HG03139 (cell line): ENCODE measurements at regions not wholly inside any gene's neighbourhood (a gene's known extent, or its start where the extent isn't known, plus 50 kb on each side); places are given as distances from the start of the nearest gene placed in this dataset.
"Not testable (repeated sequence)": the region's sequence is repeated elsewhere in the genome, so short reads cannot be mapped to it uniquely, and the experiment has no call there.

Source experiments
- ATAC-seq: cut with Tn5 transposase; IDR thresholded peaks from one replicate; pipeline ENCODE4 v1.9.1; 2021; ENCODE audit not compliant: unreplicated experiment

DNA sequence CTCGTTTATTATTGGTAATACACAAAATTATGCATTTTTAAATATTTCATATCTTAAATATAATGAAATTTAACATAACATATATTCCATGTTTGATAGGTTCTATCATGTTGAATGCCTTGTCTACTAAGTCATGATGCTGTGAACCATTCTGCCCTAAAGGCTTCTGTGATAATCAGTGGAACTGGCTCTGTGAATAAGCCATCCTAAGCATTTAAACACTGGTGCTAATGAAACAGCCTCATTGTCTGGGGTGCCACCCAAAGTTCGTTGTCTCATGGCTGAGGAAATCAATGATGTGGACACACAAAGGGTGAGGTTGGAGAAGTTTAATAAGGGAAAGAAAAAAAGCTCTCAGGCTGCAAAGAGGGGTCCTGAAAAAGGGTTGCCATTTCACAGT, 264.7 kb upstream of the ZRANB2 start:
- ATAC-seq = no peak

- ATAC-seq = no peak
These were observed 263.0 kb upstream of the ZRANB2 start for GRCh38 chr1:71343686-71344416.

GRCh38 chr1:71339238-71339637, 258.4 kb upstream of the ZRANB2 start:
- no peak for ATAC-seq

DNA sequence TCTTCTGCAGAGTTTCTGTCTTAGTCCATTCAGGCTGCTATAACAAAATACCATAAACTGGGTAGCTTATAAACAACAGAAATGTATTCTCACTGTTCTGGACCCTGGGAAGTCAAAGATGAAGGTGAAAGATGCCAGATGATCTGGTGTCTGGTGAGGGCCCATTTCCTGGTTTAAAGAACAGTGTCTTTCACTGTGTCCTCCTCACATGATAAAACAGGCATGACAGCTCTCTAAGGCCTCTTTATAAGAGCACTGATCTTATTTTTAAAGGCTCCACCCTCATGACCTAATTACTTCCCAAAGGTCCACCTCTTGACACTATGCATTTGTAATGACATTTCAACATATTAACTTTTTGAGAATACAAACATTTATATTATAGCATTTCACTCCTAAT, 250.2 kb upstream of the ZRANB2 start:
- ATAC-seq = no peak

DNA sequence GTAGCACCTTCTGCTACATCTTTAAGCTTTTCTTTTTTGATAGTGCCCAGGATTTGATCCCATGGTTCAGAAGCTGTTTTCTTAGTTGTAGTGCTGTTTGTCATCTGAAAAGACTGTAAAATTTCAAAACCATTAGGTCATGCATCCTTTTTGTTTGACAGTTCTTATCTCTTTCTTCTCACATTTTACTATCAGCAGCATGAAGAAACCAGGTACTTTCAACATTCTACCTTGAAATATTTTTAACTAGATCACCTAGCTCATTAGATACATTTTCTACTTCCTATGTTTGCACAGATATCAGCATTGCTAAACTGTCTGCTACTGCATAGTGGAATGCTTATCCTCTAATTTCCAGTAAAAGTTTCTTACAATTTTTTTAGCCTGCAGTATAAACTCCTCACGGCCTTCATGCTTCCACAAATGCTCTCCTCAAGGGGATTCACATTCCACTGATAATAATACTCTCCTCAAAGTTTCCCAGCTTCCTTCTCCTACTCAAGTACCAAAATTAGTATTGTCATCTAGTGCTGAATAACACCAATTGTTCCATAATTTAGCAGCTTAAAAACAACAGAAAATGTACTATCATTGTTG, 243.9 kb upstream of the ZRANB2 start:
- ATAC-seq = no peak

DNA sequence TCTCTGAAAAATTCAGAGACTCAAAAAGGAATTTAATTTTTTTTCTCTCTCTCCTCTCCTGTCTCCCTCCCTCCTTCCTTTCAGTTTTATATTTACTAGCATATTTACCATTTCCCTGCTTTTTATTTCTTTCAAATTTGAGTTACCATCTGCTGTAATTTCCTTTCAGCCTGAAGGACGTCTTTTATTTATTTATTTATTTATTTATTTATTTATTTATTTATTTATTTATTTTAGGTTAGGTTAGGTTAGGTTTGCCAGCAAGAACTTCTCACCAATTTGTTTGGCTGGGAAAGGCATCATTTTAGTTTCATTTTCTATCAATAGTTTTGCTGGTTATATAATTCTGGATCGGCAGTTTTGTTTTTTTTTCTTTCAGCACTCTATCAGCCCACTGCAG, 231.7 kb upstream of the ZRANB2 start:
- no peak for ATAC-seq

DNA sequence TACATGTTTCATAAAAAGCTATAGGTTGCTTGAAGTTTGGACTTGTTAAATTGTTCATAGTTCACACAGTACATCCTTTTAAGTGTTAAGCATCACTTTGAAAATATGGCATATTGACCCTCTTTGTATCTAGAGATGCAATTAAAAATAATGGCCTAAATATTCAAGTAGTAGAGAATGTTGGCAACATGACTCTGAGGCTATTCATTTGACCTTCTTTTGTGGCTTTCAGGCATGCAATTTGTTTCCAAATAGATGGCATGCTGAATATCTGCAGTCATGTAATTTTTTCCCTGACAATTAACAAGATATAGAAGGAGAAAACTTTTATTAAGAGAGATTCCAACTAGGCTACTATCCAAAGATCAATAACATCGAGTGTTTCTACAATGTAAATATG, 230.5 kb upstream of the ZRANB2 start:
- ATAC-seq = no peak

GRCh38 chr1:71307451-71307850, 226.6 kb upstream of the ZRANB2 start:
- ATAC-seq = peak; percentile 66

GRCh38 chr1:71304125-71304524, 223.3 kb upstream of the ZRANB2 start:
- no peak for ATAC-seq

GRCh38 chr1:71303617-71304041, 222.8 kb upstream of the ZRANB2 start:
- ATAC-seq = no peak

DNA sequence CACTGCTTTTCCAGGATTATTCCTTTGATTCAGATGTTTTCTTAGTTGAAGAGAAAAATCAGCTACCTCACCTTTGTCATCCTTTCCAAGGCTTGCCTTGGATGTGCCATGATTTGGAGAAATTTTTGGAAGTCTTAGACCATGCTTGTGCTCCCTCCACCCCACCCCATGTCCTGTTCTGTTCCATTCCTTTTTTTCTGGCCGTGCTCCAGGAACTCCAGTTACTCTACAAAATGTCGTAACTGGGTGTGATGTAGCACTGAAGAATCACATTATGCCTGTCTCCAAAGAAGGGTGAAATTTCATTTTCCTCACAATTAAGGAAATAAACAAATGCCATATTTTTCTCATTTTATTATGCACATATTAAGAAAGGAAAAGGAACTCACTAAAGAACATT, 217.8 kb upstream of the ZRANB2 start:
- ATAC-seq = no peak

GRCh38 chr1:71296551-71297134, 215.8 kb upstream of the ZRANB2 start:
- ATAC-seq = no peak

DNA sequence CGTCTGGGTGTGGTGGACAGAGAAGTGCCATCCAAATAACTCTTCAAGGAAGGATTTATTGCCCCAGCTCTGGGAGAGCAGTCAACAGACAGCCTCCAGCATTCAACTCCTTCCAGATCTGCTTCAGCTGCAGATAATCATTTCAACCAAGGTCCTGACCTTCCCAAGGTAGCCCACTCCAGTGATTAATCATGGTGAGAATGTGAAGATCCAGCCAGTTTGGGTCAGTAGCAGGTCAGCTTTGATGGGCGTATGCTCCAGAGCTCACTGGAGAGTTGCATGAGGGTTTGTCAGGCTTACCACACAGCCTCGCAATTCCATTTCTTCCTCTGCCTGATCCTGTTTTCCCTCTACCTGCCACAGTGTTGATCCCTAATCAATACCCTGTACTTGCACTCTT, 214.5 kb upstream of the ZRANB2 start:
- no peak for ATAC-seq

DNA sequence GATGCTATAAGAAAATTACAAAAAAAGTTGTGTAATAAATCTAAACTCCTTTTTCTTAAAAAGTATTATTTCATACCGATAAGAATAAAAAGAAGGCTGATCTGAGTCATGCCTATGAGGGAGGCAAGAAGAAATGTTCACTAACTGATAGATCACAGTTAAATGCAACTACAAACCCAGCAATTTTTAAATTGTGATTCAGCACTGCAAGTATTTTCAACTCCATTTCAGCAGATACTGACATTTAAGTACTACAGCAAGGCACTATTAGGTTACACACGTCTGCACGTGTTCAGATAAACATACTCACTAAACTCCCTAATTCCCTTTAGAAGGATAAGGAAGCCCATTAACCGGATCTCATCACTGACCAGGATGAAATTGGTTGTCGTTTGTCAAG, 213.3 kb upstream of the ZRANB2 start:
- ATAC-seq = no peak

- no peak for ATAC-seq
These were observed 211.4 kb upstream of the ZRANB2 start for GRCh38 chr1:71292203-71292602.

DNA sequence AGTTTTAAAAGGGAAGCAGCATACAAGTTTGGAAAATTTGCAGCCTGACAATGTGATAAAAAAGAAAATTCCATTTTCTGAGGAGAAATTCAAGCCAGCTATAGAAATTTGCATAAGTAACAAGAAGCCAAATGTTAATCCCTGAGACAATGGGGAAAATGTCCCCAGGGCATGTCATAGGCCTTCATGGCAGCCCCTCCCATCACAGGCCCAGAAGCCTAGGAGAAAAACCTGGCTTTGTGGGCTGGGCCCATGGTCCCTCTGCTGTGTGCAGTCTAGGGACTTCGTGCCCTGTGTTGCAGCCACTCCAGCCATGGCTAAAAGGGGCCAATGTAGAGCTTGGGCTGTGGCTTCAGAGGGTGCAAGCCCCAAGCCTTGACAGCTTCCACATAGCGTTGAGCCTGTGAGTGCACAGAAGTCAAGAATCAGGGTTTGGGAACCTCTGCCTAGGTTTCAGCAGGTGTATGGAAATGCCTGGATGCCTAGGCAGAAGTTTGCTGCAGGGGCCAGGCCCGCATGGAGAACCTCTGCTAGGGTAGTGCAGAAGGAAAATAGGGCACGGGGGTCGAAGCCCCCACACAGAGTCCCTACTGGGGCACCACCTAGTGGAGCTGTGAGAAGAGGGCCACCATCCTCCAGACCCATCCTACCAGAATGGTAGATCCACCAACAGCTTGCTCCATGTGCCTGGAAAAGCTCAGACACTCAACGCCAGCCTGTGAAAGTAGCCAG, 209.8 kb upstream of the ZRANB2 start:
- not testable (repeated sequence) for ATAC-seq

- no peak for ATAC-seq
These were observed 204.7 kb upstream of the ZRANB2 start for GRCh38 chr1:71285529-71285928.

DNA sequence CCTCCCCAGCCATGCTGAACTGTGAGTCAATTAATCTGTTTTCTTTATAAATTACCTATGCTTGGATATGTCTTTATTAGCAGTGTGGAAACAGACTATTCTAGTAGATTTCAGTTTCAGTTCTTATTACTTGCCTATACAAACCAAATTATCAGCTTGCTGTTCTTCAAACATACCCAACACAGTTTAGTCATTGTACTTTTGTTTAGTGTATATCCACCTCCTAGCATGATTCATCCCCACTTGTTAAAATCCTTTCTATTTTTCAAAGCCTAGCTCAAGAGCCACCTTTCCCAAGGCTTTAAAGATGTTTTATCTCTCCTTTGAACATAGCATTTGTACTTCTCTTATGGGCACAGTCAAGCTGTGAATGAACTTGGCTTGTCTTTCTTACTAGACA, 195.6 kb upstream of the ZRANB2 start:
- no peak for ATAC-seq

GRCh38 chr1:71273334-71273733, 192.5 kb upstream of the ZRANB2 start:
- ATAC-seq = no peak

GRCh38 chr1:71270394-71270915, 189.6 kb upstream of the ZRANB2 start:
- no peak for ATAC-seq

DNA sequence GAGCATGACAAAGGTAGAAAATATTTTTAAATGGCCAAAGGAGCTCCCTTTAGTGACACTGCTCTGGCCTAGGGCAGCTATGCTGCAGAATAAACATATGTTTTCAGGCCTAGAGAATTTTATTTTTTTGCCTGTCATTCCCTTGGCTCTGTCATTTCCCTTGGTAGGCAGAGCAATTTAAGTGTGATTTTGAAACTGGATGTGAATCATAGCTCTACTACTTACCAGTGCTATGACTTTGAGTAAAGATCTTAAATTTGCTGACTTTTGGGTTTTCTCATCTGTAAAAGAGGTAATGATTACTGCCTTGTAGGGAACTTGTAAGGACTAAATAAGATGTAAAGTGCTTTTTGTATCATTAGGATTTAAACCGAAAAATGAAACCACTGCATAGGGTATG, 189.0 kb upstream of the ZRANB2 start:
- no peak for ATAC-seq

DNA sequence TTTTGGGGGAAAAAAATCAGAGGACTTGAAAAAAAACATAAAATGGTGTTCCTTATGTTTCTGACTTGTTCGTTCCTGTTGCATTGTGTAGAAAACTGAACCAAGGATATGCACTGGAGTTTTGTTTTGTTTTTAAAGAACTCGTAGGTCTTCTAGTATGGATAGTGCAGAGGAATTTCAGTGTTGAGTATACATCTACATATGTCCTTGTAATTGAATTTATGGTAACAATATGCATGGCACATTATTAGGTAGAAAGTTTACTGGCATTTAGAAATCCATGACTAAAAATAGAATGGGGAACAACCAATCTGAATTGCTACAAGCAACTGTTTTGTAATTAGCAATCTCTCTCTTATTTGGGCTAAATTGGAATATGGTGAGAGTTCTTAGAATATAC, 188.3 kb upstream of the ZRANB2 start:
- ATAC-seq = no peak
